ENCODE measurements at regions not wholly inside any gene's neighbourhood (a gene's known extent, or its start where the extent isn't known, plus 50 kb on each side); places are given as distances from the start of the nearest gene placed in this dataset.

- H2BK5ac ChIP-seq (ENCODE audit: low read depth, low read length, poor library complexity, severe bottlenecking) = no peak overlapping the region
- H2BK12ac ChIP-seq (ENCODE audit: low read length in 2 of 2) = no peak overlapping the region
- no peak overlapping the region for H3K27ac ChIP-seq (ENCODE audit: low read length, poor library complexity, severe bottlenecking)
- no peak overlapping the region for H3K4ac ChIP-seq (ENCODE audit: low read depth in 1 of 2, low read length in 2 of 2)
- no peaks in the 10 kb centered on the region for H3K79me1 ChIP-seq (replicated peaks; ENCODE audit: low read length, poor library complexity, severe bottlenecking)
- H3K23ac ChIP-seq (ENCODE audit: low read length in 2 of 2) = no peak overlapping the region
- H3K4me1 ChIP-seq (ENCODE audit: control insufficient read depth, insufficient read depth, low read depth, low read length) = peaks cover 5% of the 10 kb centered on the region
- no peak overlapping the region for H4K91ac ChIP-seq (ENCODE audit: low read length)
- H2AK5ac ChIP-seq (ENCODE audit: low read length, severe bottlenecking) = no peak overlapping the region
- H3K9ac ChIP-seq (ENCODE audit: low read length) = no peak overlapping the region
- H2AFZ ChIP-seq (ENCODE audit: low read depth, low read length) = no peak overlapping the region
- H3K36me3 ChIP-seq (ENCODE audit: control insufficient read depth in 1 of 2, insufficient read depth in 2 of 2, low read depth in 1 of 2, low read length in 2 of 2) = no peaks in the 10 kb centered on the region
- no peak overlapping the region for H3K14ac ChIP-seq (ENCODE audit: low read length in 2 of 2)
- no peaks in the 10 kb centered on the region for H3K9me3 ChIP-seq (ENCODE audit: control insufficient read depth, low read length)
- no peak overlapping the region for H2BK15ac ChIP-seq (ENCODE audit: low read depth, poor library complexity, severe bottlenecking)
- no peak for DNase-seq
- peaks cover 0 to 4% of the 10 kb centered on the region in 2 experiments for H3K27me3 ChIP-seq (ENCODE audit: control insufficient read depth in 1 of 2, insufficient read depth in 1 of 2, low read length in 2 of 2)
- no peak overlapping the region for H3K4me3 ChIP-seq (ENCODE audit: insufficient read depth in 1 of 2, low read depth in 1 of 2, low read length in 2 of 2)
- no peak overlapping the region for H3K18ac ChIP-seq (ENCODE audit: low read depth in 1 of 2, low read length in 2 of 2)
- H4K8ac ChIP-seq (ENCODE audit: low read length) = no peak overlapping the region
- WGBS = 96% methylated on average over 9 of the region's 9 CpGs
- H2BK120ac ChIP-seq (ENCODE audit: low read depth, low read length) = no peak overlapping the region
- H3K4me2 ChIP-seq (ENCODE audit: low read length, poor library complexity, severe bottlenecking) = no peak overlapping the region
Measured at GRCh38 chr2:109689973-109690372, 75.8 kb downstream of the SOWAHC start.

DNA sequence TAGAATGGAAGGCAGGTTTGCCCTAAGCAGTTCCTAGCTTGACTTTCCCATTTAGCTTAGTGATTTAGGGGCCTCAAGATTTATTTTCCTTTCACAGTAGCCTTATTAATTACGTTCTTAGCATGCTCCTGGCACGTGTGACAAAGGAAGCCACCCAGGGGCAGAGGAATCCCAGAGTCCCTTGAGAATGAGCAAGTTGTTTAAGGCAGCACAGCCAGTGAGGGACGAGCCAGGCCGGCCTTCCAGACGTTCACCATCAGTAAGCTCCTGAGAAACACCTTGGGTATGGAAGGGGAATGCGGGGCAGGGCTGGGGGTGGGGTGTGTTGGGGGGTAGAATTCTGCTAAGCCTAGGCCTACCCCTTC, 76.3 kb downstream of the SOWAHC start:
- H3K18ac ChIP-seq (ENCODE audit: low read depth in 1 of 2, low read length in 2 of 2) = no peak overlapping the region
- H2BK12ac ChIP-seq (ENCODE audit: low read length in 2 of 2) = no peak overlapping the region
- no peak overlapping the region for H4K91ac ChIP-seq (ENCODE audit: low read length)
- H2BK5ac ChIP-seq (ENCODE audit: low read depth, low read length, poor library complexity, severe bottlenecking) = no peak overlapping the region
- peaks cover 5% of the 10 kb centered on the region for H3K4me1 ChIP-seq (ENCODE audit: control insufficient read depth, insufficient read depth, low read depth, low read length)
- H2BK120ac ChIP-seq (ENCODE audit: low read depth, low read length) = no peak overlapping the region
- H3K9me3 ChIP-seq (ENCODE audit: control insufficient read depth, low read length) = no peaks in the 10 kb centered on the region
- H4K8ac ChIP-seq (ENCODE audit: low read length) = no peak overlapping the region
- H3K4me3 ChIP-seq (ENCODE audit: insufficient read depth in 1 of 2, low read depth in 1 of 2, low read length in 2 of 2) = no peak overlapping the region
- H3K9ac ChIP-seq (ENCODE audit: low read length) = no peak overlapping the region
- no peak overlapping the region for H3K23ac ChIP-seq (ENCODE audit: low read length in 2 of 2)
- H3K36me3 ChIP-seq (ENCODE audit: control insufficient read depth in 1 of 2, insufficient read depth in 2 of 2, low read depth in 1 of 2, low read length in 2 of 2) = no peaks in the 10 kb centered on the region
- no peak overlapping the region for H3K4me2 ChIP-seq (ENCODE audit: low read length, poor library complexity, severe bottlenecking)
- H3K27me3 ChIP-seq (ENCODE audit: control insufficient read depth in 1 of 2, insufficient read depth in 1 of 2, low read length in 2 of 2) = peaks cover 0 to under 1% of the 10 kb centered on the region in 2 experiments
- no peak overlapping the region for H2BK15ac ChIP-seq (ENCODE audit: low read depth, poor library complexity, severe bottlenecking)
- H3K4ac ChIP-seq (ENCODE audit: low read depth in 1 of 2, low read length in 2 of 2) = no peak overlapping the region
- no peak overlapping the region for H2AFZ ChIP-seq (ENCODE audit: low read depth, low read length)
- no peak overlapping the region for H3K14ac ChIP-seq (ENCODE audit: low read length in 2 of 2)
- no peaks in the 10 kb centered on the region for H3K79me1 ChIP-seq (replicated peaks; ENCODE audit: low read length, poor library complexity, severe bottlenecking)
- no peak overlapping the region for H3K27ac ChIP-seq (ENCODE audit: low read length, poor library complexity, severe bottlenecking)
- 73% methylated on average over 6 of the region's 6 CpGs for WGBS
- H2AK5ac ChIP-seq (ENCODE audit: low read length, severe bottlenecking) = no peak overlapping the region
- DNase-seq = no peak

DNA sequence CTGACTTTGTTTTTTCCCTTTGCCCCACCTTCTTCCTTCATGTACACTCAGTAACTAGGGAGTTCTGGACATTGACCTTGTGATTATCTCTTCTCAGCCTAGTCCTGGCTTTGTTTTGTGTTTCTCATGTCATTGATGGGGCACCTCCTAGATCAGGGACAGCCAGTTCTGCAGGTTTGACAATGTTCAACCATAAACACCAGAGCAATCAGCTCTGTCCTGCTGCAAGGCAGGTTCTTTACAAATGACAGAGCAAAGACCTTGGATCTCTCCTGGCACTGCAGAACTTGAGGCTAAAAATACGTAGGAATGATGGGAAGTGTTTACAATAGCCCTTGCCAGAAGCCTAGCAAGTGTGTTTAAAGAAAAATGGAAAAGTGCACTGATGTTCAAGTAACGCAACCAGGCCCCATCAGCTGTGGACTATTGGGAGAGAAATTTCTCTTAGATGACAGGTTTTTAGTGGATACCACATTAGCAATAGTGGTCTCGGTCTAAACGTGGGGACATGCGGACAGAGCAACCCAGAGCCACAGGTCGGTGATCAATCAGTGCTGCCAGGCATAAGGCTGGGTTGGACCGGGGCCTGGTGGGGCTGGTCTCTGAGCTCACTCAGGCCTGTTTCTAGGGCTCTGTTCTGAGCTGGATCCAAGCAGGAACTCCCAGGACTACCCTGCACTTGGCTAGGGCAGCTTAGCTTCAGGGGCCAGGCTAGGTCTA, 76.8 kb downstream of the SOWAHC start:
- no peak overlapping the region for H3K27ac ChIP-seq (ENCODE audit: low read length, poor library complexity, severe bottlenecking)
- H3K4me3 ChIP-seq (ENCODE audit: insufficient read depth in 1 of 2, low read depth in 1 of 2, low read length in 2 of 2) = no peak overlapping the region
- H2BK120ac ChIP-seq (ENCODE audit: low read depth, low read length) = no peak overlapping the region
- H3K9me3 ChIP-seq (ENCODE audit: control insufficient read depth, low read length) = no peaks in the 10 kb centered on the region
- no peak overlapping the region for H3K4ac ChIP-seq (ENCODE audit: low read depth in 1 of 2, low read length in 2 of 2)
- H3K4me1 ChIP-seq (ENCODE audit: control insufficient read depth, insufficient read depth, low read depth, low read length) = peaks cover 5% of the 10 kb centered on the region
- H2BK12ac ChIP-seq (ENCODE audit: low read length in 2 of 2) = no peak overlapping the region
- no peak overlapping the region for H2BK5ac ChIP-seq (ENCODE audit: low read depth, low read length, poor library complexity, severe bottlenecking)
- no peak overlapping the region for H2AK5ac ChIP-seq (ENCODE audit: low read length, severe bottlenecking)
- H2AFZ ChIP-seq (ENCODE audit: low read depth, low read length) = no peak overlapping the region
- no peaks in the 10 kb centered on the region for H3K36me3 ChIP-seq (ENCODE audit: control insufficient read depth in 1 of 2, insufficient read depth in 2 of 2, low read depth in 1 of 2, low read length in 2 of 2)
- H3K9ac ChIP-seq (ENCODE audit: low read length) = no peak overlapping the region
- no peak overlapping the region for H4K8ac ChIP-seq (ENCODE audit: low read length)
- H3K4me2 ChIP-seq (ENCODE audit: low read length, poor library complexity, severe bottlenecking) = no peak overlapping the region
- H2BK15ac ChIP-seq (ENCODE audit: low read depth, poor library complexity, severe bottlenecking) = no peak overlapping the region
- whole genome bisulfite sequencing = 58% methylated on average over 7 of the region's 7 CpGs
- H3K23ac ChIP-seq (ENCODE audit: low read length in 2 of 2) = no peak overlapping the region
- no peak overlapping the region for H3K18ac ChIP-seq (ENCODE audit: low read depth in 1 of 2, low read length in 2 of 2)
- H3K27me3 ChIP-seq (ENCODE audit: control insufficient read depth in 1 of 2, insufficient read depth in 1 of 2, low read length in 2 of 2) = no peaks in the 10 kb centered on the region
- DNase-seq = peak; percentile 36
- no peak overlapping the region for H4K91ac ChIP-seq (ENCODE audit: low read length)
- no peaks in the 10 kb centered on the region for H3K79me1 ChIP-seq (replicated peaks; ENCODE audit: low read length, poor library complexity, severe bottlenecking)
- no peak overlapping the region for H3K14ac ChIP-seq (ENCODE audit: low read length in 2 of 2)

DNA sequence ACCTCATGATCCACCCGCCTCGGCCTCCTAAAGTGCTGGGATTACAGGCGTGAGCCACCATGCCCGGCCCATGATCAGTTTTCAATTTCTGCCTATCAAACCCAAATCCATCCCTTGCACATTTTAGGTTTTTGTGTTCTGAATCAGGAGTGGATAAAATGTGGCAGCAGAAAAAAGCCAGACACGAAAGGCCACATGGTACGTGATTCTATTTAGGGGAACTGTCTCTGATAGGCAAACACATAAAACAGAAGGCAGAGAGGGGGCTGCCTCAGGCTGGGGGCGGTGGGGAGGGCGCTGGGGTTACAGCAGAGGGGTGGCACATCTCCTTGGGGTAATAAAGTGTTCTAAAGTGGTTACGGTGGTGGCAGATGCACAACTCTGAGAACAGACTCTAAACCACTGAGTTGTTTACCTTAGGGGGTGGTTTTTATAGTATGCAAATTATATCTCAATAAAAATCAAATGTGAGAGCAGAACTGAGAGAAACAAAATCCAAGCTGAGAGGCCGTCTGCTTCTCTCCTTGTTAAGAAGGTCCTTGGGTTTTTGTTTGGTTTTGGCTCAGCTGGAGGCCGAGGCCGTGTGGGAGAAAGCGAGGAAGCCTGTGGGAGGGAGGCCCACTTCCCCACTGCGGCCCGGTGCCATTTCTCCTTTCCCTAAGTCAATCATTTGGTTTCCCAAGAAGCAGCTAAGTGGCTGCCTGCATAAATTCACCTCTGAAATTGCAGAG, 78.0 kb downstream of the SOWAHC start:
- Histone ChIP-seq H3K9me3 (ENCODE audit: control insufficient read depth, low read length) (no peaks in the 10 kb centered on the region), H4K91ac (ENCODE audit: low read length) (no peak overlapping the region), H3K23ac (ENCODE audit: low read length in 2 of 2) (no peak overlapping the region), H2AK5ac (ENCODE audit: low read length, severe bottlenecking) (no peak overlapping the region), H3K18ac (ENCODE audit: low read depth in 1 of 2, low read length in 2 of 2) (no peak overlapping the region), H2AFZ (ENCODE audit: low read depth, low read length) (no peak overlapping the region), H3K79me1 (replicated peaks; ENCODE audit: low read length, poor library complexity, severe bottlenecking) (no peaks in the 10 kb centered on the region), H3K14ac (ENCODE audit: low read length in 2 of 2) (no peak overlapping the region), H3K27me3 (ENCODE audit: control insufficient read depth in 1 of 2, insufficient read depth in 1 of 2, low read length in 2 of 2) (no peaks in the 10 kb centered on the region), H3K4me3 (ENCODE audit: insufficient read depth in 1 of 2, low read depth in 1 of 2, low read length in 2 of 2) (no peak overlapping the region), H3K4me2 (ENCODE audit: low read length, poor library complexity, severe bottlenecking) (no peak overlapping the region), H3K36me3 (ENCODE audit: control insufficient read depth in 1 of 2, insufficient read depth in 2 of 2, low read depth in 1 of 2, low read length in 2 of 2) (no peaks in the 10 kb centered on the region), H3K9ac (ENCODE audit: low read length) (no peak overlapping the region), H2BK120ac (ENCODE audit: low read depth, low read length) (no peak overlapping the region), H3K4me1 (ENCODE audit: control insufficient read depth, insufficient read depth, low read depth, low read length) (peaks cover 5% of the 10 kb centered on the region), H4K8ac (ENCODE audit: low read length) (no peak overlapping the region), H2BK12ac (ENCODE audit: low read length in 2 of 2) (no peak overlapping the region), H2BK15ac (ENCODE audit: low read depth, poor library complexity, severe bottlenecking) (no peak overlapping the region), H3K4ac (ENCODE audit: low read depth in 1 of 2, low read length in 2 of 2) (no peak overlapping the region), H2BK5ac (ENCODE audit: low read depth, low read length, poor library complexity, severe bottlenecking) (no peak overlapping the region), H3K27ac (ENCODE audit: low read length, poor library complexity, severe bottlenecking) (no peak overlapping the region)
- WGBS = 73% methylated on average over 12 of the region's 15 CpGs
- DNase-seq = no peak
